H1 (cell line): ENCODE measurements at regions not wholly inside any gene's neighbourhood (a gene's known extent, or its start where the extent isn't known, plus 50 kb on each side); places are given as distances from the start of the nearest gene placed in this dataset.

Experiments used
- CTCF ChIA-PET: fragments of 300-600 bp; sonication (Branson Sonifier 250); formaldehyde crosslinking; loops from one replicate; lab custom pipeline; 2021; ENCODE audit not compliant: partially characterized antibody; lab: Charles Lee
- POLR2A ChIA-PET: fragments of 300-600 bp; sonication (Branson Sonifier 250); formaldehyde crosslinking; loops from one replicate; lab custom pipeline; 2021; ENCODE audit warnings: inconsistent platforms; ENCODE audit not compliant: partially characterized antibody; lab: Charles Lee
- DNase-seq, 2 experiments: peaks; one replicate each; pipeline versions ENCODE4 v3.0.0 to v3.0.0-alpha.2; 2010 to 2022; ENCODE audit warnings: low spot score in 2 of 2, low read depth in 1 of 2, mixed read lengths in 1 of 2
- FAIRE-seq: peaks from 2 replicates; lab custom pipeline; 2011; peaks lifted over from hg19 to GRCh38; lab: Jason Lieb, UNC
- H2AFZ ChIP-seq: 2 replicates; pipeline ENCODE4 v1.8.1; 2012; ENCODE audit warnings: low read length, inconsistent platforms
- H2AK5ac ChIP-seq: 2 replicates; pipeline ENCODE4 v1.6.1; 2013; ENCODE audit warnings: low read depth, low read length
- H2BK120ac ChIP-seq: replicated peaks from 2 replicates; pipeline ENCODE3; 2013; ENCODE audit warnings: low read depth, low read length, inconsistent platforms
- H2BK12ac ChIP-seq: 2 replicates; pipeline ENCODE4 v1.6.1; 2013; ENCODE audit warnings: low read depth, low read length
- H2BK15ac ChIP-seq: 2 replicates; pipeline ENCODE4 v1.6.1; 2013; ENCODE audit warnings: low read length
- H2BK20ac ChIP-seq: 2 replicates; pipeline ENCODE4 v1.6.1; 2013; ENCODE audit warnings: low read length
- H2BK5ac ChIP-seq: 2 replicates; pipeline ENCODE4 v1.6.1; 2013; ENCODE audit warnings: low read depth, low read length
- H3K14ac ChIP-seq: 2 replicates; pipeline ENCODE4 v1.6.1; 2013; ENCODE audit warnings: inconsistent platforms; ENCODE audit not compliant: insufficient read length
- H3K18ac ChIP-seq: 2 replicates; pipeline ENCODE4 v1.6.1; 2013; ENCODE audit warnings: low read length; ENCODE audit errors: extremely low read depth
- H3K23ac ChIP-seq: 2 replicates; pipeline ENCODE4 v1.6.1; 2013; ENCODE audit warnings: inconsistent platforms; ENCODE audit not compliant: insufficient read length
- H3K23me2 ChIP-seq: 2 replicates; pipeline ENCODE4 v1.6.1; 2013; ENCODE audit warnings: low read depth, low read length
- H3K27ac ChIP-seq: 2 replicates; pipeline ENCODE4 v1.6.1; 2011; ENCODE audit warnings: low read depth, low read length, inconsistent platforms
- H3K27me3 ChIP-seq, 4 experiments: replicated peaks in 1 of 4; 1 replicate in 1 of 4; 2 replicates in 3 of 4; pipeline versions ENCODE4 v1.6.1 to v1.8.1; 2011 to 2013; ENCODE audit warnings: low read length in 3 of 4, mild to moderate bottlenecking in 3 of 4, inconsistent platforms in 2 of 4, mixed read lengths in 2 of 4, moderate library complexity in 1 of 4; ENCODE audit not compliant: control insufficient read depth in 3 of 4, insufficient read depth in 3 of 4; ENCODE audit errors: extremely low read depth in 1 of 4
- H3K36me3 ChIP-seq, 4 experiments: 2 replicates each; pipeline versions ENCODE4 v1.6.1 to v1.8.1; 2011 to 2013; ENCODE audit warnings: mild to moderate bottlenecking in 4 of 4, low read length in 3 of 4, moderate library complexity in 2 of 4, control low read depth in 1 of 4, inconsistent platforms in 1 of 4; ENCODE audit not compliant: insufficient read depth in 4 of 4, control insufficient read depth in 2 of 4
- H3K4ac ChIP-seq: replicated peaks from 2 replicates; pipeline ENCODE3; 2013; ENCODE audit warnings: low read length, low read depth, mixed read lengths, inconsistent platforms; ENCODE audit not compliant: insufficient read length
- H3K4me1 ChIP-seq, 4 experiments: replicated peaks in 1 of 4; 1 replicate in 1 of 4; 2 replicates in 3 of 4; pipeline versions ENCODE4 v1.6.1 to v1.8.1; 2011 to 2013; ENCODE audit warnings: low read length in 3 of 4, inconsistent platforms in 2 of 4, mixed read lengths in 1 of 4; ENCODE audit not compliant: insufficient read depth in 4 of 4, control insufficient read depth in 3 of 4
- H3K4me2 ChIP-seq, 2 experiments: 2 replicates each; pipeline versions ENCODE4 v1.6.1 to v1.8.1; 2011 to 2013; ENCODE audit warnings: low read depth in 2 of 2, low read length in 2 of 2, control low read depth in 1 of 2, inconsistent platforms in 1 of 2, mild to moderate bottlenecking in 1 of 2; ENCODE audit not compliant: insufficient read depth in 1 of 2
- H3K4me3 ChIP-seq, 4 experiments: fragments of 200-600, 300-600 bp in 1 of 4; sonication (generic), shearing (Covaris generic), sonication (Bioruptor Twin) in 1 of 4; 2 replicates each; pipeline versions ENCODE4 v1.5.1 to v1.8.1; 2011 to 2016; ENCODE audit warnings: low read length in 4 of 4, low read depth in 3 of 4, control low read depth in 2 of 4, inconsistent platforms in 2 of 4, mild to moderate bottlenecking in 2 of 4, mixed read lengths in 1 of 4, moderate library complexity in 1 of 4; ENCODE audit not compliant: insufficient read depth in 2 of 4; ENCODE audit errors: extremely low read depth in 1 of 4
- H3K56ac ChIP-seq: replicated peaks from 2 replicates; pipeline ENCODE3; 2013; ENCODE audit warnings: low read depth, mild to moderate bottlenecking, mixed read lengths, low read length, inconsistent platforms; ENCODE audit not compliant: insufficient read length
- H3K79me1 ChIP-seq: 2 replicates; pipeline ENCODE4 v1.6.1; 2013; ENCODE audit warnings: low read depth, low read length, control low read depth
- H3K79me2 ChIP-seq, 2 experiments: 2 replicates each; pipeline versions ENCODE4 v1.6.1 to v1.8.1; 2012 to 2013; ENCODE audit warnings: low read length in 2 of 2, mild to moderate bottlenecking in 2 of 2, inconsistent platforms in 1 of 2; ENCODE audit not compliant: insufficient read depth in 2 of 2, control insufficient read depth in 1 of 2
- H3K9ac ChIP-seq, 4 experiments: replicated peaks in 1 of 4; 1 replicate in 1 of 4; 2 replicates in 3 of 4; pipeline versions ENCODE4 v1.6.1 to v1.8.1; 2011 to 2013; ENCODE audit warnings: low read depth in 3 of 4, low read length in 3 of 4, control low read depth in 2 of 4, mild to moderate bottlenecking in 2 of 4, moderate library complexity in 2 of 4, inconsistent platforms in 1 of 4; ENCODE audit errors: extremely low read depth in 1 of 4
- H3K9me3 ChIP-seq, 2 experiments: 2 replicates each; pipeline versions ENCODE4 v1.6.1 to v1.8.1; 2012 to 2013; ENCODE audit warnings: mild to moderate bottlenecking in 2 of 2, moderate library complexity in 2 of 2, control low read depth in 1 of 2, inconsistent platforms in 1 of 2, low read depth in 1 of 2, low read length in 1 of 2, mixed read lengths in 1 of 2; ENCODE audit not compliant: insufficient read depth in 2 of 2
- H4K20me1 ChIP-seq, 2 experiments: replicated peaks in 1 of 2; 2 replicates each; pipeline versions ENCODE3 to v1.8.1; 2011 to 2013; ENCODE audit warnings: inconsistent platforms in 2 of 2, low read length in 2 of 2, mild to moderate bottlenecking in 1 of 2; ENCODE audit not compliant: insufficient read depth in 2 of 2, control insufficient read depth in 1 of 2
- H4K5ac ChIP-seq: 2 replicates; pipeline ENCODE4 v1.6.1; 2013; ENCODE audit warnings: low read length, low read depth, mixed read lengths, inconsistent platforms; ENCODE audit not compliant: insufficient read length
- H4K8ac ChIP-seq: 2 replicates; pipeline ENCODE4 v1.8.0; 2013; ENCODE audit warnings: mild to moderate bottlenecking, moderate library complexity, low read length, inconsistent platforms; ENCODE audit not compliant: insufficient read depth; ENCODE audit errors: extremely low read depth
- H4K91ac ChIP-seq: replicated peaks from 2 replicates; pipeline ENCODE3; 2013; ENCODE audit warnings: low read length, mixed read lengths, inconsistent platforms; ENCODE audit not compliant: insufficient read length
- CHD1 ChIP-seq: IDR thresholded peaks from 2 replicates; pipeline ENCODE4 v1.6.1; 2012; ENCODE audit warnings: low read depth, low read length, improper control_type of control experiment
- EZH2 ChIP-seq: fragments of 200-600 bp; sonication (generic); IDR thresholded peaks from 2 replicates; pipeline ENCODE4 v1.7.1; 2012; ENCODE audit warnings: low read depth, mild to moderate bottlenecking, moderate library complexity, low read length, inconsistent platforms; ENCODE audit not compliant: severe bottlenecking
- KDM4A ChIP-seq: IDR thresholded peaks from one replicate; pipeline ENCODE4 v1.7.1; 2012; ENCODE audit warnings: low read depth, mild to moderate bottlenecking, moderate library complexity, low read length, inconsistent platforms; ENCODE audit not compliant: severe bottlenecking
- MAFK ChIP-seq: IDR thresholded peaks from 2 replicates; pipeline ENCODE4 v1.6.1; 2012; ENCODE audit warnings: low read depth, mild to moderate bottlenecking, improper control_type of control experiment, low read length
- WGBS, 2 experiments: shearing (Covaris generic) in 1 of 2; methylation state at CpG; one replicate each; pipeline versions ENCODE4 v1.1.6 to v1.1.7; 2013 to 2015; ENCODE audit warnings: low lambda C conversion rate in 2 of 2, mixed read lengths in 2 of 2, inconsistent platforms in 1 of 2, low coverage in 1 of 2, missing lambda C conversion rate in 1 of 2; ENCODE audit not compliant: insufficient replicate concordance in 2 of 2, insufficient coverage in 1 of 2, insufficient read length in 1 of 2; ENCODE audit errors: extremely low coverage in 1 of 2, missing lambda C conversion rate in 1 of 2; 5-methylcytosine and 5-hydroxymethylcytosine counted together

- H3K4me3 ChIP-seq = no peak overlapping the region
- H2BK5ac ChIP-seq = no peak overlapping the region
- 91% methylated on average over 2 of the region's 2 CpGs; no CpG with 5 or more reads in 1 of the 2 experiments for WGBS, 2 experiments
- CTCF ChIA-PET = interaction anchor here (1.1 to 1.7 kb wide), 2 partner anchors 14 to 220 kb away, joined by 3 to 5 read pairs; no protein-coding TSS in a partner anchor
- no peak overlapping the region for H2AFZ ChIP-seq
- no peak overlapping the region for H2AK5ac ChIP-seq
- no peak overlapping the region for H3K18ac ChIP-seq
- no peaks in the 10 kb centered on the region for H3K79me1 ChIP-seq
- TF ChIP-seq CHD1 (no peak), KDM4A (no peak), EZH2 (no peak), MAFK (no peak)
- no peak overlapping the region for H3K9ac ChIP-seq
- H3K27me3 ChIP-seq = no peaks in the 10 kb centered on the region
- no peaks in the 10 kb centered on the region for H3K9me3 ChIP-seq
- no peaks in the 10 kb centered on the region for H4K20me1 ChIP-seq
- no peak overlapping the region for H3K56ac ChIP-seq
- H4K91ac ChIP-seq = no peak overlapping the region
- H3K79me2 ChIP-seq = no peaks in the 10 kb centered on the region
- no peak overlapping the region for H3K14ac ChIP-seq
- H3K4me2 ChIP-seq = no peak overlapping the region
- H2BK20ac ChIP-seq = no peak overlapping the region
- H3K23me2 ChIP-seq = no peaks in the 10 kb centered on the region
- POLR2A ChIA-PET = no interaction called here
- H3K23ac ChIP-seq = no peak overlapping the region
- no peak overlapping the region for H4K8ac ChIP-seq
- H2BK15ac ChIP-seq = no peak overlapping the region
- H2BK12ac ChIP-seq = no peak overlapping the region
- no peaks in the 10 kb centered on the region for H3K4me1 ChIP-seq
- H3K36me3 ChIP-seq = no peaks in the 10 kb centered on the region
- H4K5ac ChIP-seq = no peak overlapping the region
- H3K4ac ChIP-seq = no peak overlapping the region
- FAIRE-seq = no peak
- H2BK120ac ChIP-seq = no peak overlapping the region
- no peak overlapping the region for H3K27ac ChIP-seq
- DNase-seq = no peak
These were observed 217.7 kb upstream of the INTU start for GRCh38 chr4:127414951-127415606.
